ENCODE measurements at regions not wholly inside any gene's neighbourhood (a gene's known extent, or its start where the extent isn't known, plus 50 kb on each side); places are given as distances from the start of the nearest gene placed in this dataset.

DNA sequence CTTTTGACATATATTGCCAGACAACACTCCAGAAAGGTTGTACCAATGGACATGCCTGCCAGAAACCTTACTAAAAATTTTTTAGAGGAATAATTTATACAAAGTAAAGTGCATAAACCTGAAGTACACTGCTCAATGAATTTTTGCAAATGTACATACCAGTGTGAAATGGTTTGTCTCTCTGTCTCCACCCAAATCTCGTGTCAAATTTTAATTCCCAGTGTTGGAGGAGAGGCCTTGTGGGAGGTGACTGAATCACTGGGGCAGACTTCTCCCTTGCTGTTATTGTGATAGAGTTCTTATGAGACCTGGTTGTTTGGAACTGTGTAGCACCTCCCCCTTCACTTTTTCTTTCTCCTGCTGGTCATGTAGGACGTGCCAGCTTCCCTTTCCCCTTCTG, 168.8 kb downstream of the RWDD3 start:
- no peak for ATAC-seq
- no peaks in the 10 kb centered on the region for H4K20me1 ChIP-seq (ENCODE audit: insufficient read depth, low read length)
- intact Hi-C loops (cut with micrococcal nuclease; ENCODE audit: unreplicated experiment), result no loop called here
- ChIA-PET POLR2A (no interaction called here), CTCF (ENCODE audit: low intra/inter-chr PET ratio, low total read pairs) (no interaction called here)
- no peak overlapping the region for H3K4me2 ChIP-seq (ENCODE audit: low read depth, low read length)
- in situ Hi-C loops (cut with HindIII; ENCODE audit: extremely low pct_ligation_motif_present, low pct_unique_long_range_greater_than_20kb), result no loop called here
- DNase-seq (ENCODE audit: low spot score), result no peak
- FAIRE-seq, result no peak
- no TSS peak for BruUV-seq (replicated peaks)
- no peak overlapping the region for H2AFZ ChIP-seq (ENCODE audit: low read length)
- H3K79me2 ChIP-seq (ENCODE audit: insufficient read depth, low read length), result no peaks in the 10 kb centered on the region
- H3K4me3 ChIP-seq (replicated peaks in 1 of 3; ENCODE audit: insufficient read depth in 1 of 3, low read depth in 2 of 3, low read length in 3 of 3), result no peak overlapping the region
- H3K9me3 ChIP-seq (ENCODE audit: low read length), result no peaks in the 10 kb centered on the region
- H3K4me1 ChIP-seq (ENCODE audit: insufficient read depth, low read length), result no peaks in the 10 kb centered on the region
- no peak overlapping the region for H3K27ac ChIP-seq (ENCODE audit: extremely low read length, insufficient read depth, low read length)
- H3K27me3 ChIP-seq (ENCODE audit: control insufficient read depth in 1 of 2, insufficient read depth in 2 of 2, low read length in 2 of 2), result no peaks in the 10 kb centered on the region
- H3K36me3 ChIP-seq (replicated peaks in 1 of 2; ENCODE audit: control insufficient read depth in 1 of 2, insufficient read depth in 2 of 2, low read length in 2 of 2), result no peaks in the 10 kb centered on the region
- no peak overlapping the region for H3K9ac ChIP-seq (ENCODE audit: insufficient read depth, low read depth, low read length)
- WGBS (ENCODE audit: low lambda C conversion rate), result 0% methylated on average over 2 of the region's 2 CpGs
- no peak for TF ChIP-seq BRD4 (CRISPR knock-in tag; IDR thresholded peaks at IDR 0.05)
- TF ChIP-seq, protein P1, sequence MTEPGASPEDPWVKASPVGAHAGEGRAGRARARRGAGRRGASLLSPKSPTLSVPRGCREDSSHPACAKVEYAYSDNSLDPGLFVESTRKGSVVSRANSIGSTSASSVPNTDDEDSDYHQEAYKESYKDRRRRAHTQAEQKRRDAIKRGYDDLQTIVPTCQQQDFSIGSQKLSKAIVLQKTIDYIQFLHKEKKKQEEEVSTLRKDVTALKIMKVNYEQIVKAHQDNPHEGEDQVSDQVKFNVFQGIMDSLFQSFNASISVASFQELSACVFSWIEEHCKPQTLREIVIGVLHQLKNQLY (CRISPR knock-in tag; IDR thresholded peaks at IDR 0.05), result no peak
- no peak for TF ChIP-seq FOXJ3 (CRISPR knock-in tag; IDR thresholded peaks at IDR 0.05; ENCODE audit: borderline replicate concordance)
- TF ChIP-seq ZNF441 (CRISPR knock-in tag; IDR thresholded peaks at IDR 0.05; ENCODE audit: borderline replicate concordance), result no peak
- TF ChIP-seq ATF7 (IDR thresholded peaks at IDR 0.05), result no peak
- no peak for TF ChIP-seq ATF7 (CRISPR knock-in tag; IDR thresholded peaks at IDR 0.05)
- TF ChIP-seq RBM22 (optimal IDR thresholded peaks at IDR 0.05; ENCODE audit: low read length), result no peak
- TF ChIP-seq CHD2 (IDR thresholded peaks at IDR 0.05; ENCODE audit: low read depth, low read length), result no peak
- TF ChIP-seq ZNF296 (CRISPR knock-in tag; conservative IDR thresholded peaks at IDR 0.05), result no peak
- TF ChIP-seq ZNF205 (CRISPR knock-in tag; IDR thresholded peaks at IDR 0.05), result no peak
- no peak for TF ChIP-seq ASH2L (IDR thresholded peaks at IDR 0.05; ENCODE audit: insufficient read length, low read depth, low read length)
- TF ChIP-seq, protein P2, sequence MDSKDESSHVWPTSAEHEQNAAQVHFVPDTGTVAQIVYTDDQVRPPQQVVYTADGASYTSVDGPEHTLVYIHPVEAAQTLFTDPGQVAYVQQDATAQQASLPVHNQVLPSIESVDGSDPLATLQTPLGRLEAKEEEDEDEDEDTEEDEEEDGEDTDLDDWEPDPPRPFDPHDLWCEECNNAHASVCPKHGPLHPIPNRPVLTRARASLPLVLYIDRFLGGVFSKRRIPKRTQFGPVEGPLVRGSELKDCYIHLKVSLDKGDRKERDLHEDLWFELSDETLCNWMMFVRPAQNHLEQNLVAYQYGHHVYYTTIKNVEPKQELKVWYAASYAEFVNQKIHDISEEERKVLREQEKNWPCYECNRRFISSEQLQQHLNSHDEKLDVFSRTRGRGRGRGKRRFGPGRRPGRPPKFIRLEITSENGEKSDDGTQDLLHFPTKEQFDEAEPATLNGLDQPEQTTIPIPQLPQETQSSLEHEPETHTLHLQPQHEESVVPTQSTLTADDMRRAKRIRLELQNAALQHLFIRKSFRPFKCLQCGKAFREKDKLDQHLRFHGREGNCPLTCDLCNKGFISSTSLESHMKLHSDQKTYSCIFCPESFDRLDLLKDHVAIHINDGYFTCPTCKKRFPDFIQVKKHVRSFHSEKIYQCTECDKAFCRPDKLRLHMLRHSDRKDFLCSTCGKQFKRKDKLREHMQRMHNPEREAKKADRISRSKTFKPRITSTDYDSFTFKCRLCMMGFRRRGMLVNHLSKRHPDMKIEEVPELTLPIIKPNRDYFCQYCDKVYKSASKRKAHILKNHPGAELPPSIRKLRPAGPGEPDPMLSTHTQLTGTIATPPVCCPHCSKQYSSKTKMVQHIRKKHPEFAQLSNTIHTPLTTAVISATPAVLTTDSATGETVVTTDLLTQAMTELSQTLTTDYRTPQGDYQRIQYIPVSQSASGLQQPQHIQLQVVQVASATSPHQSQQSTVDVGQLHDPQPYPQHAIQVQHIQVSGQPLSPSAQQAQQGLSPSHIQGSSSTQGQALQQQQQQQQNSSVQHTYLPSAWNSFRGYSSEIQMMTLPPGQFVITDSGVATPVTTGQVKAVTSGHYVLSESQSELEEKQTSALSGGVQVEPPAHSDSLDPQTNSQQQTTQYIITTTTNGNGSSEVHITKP (CRISPR knock-in tag; IDR thresholded peaks at IDR 0.05; ENCODE audit: low read depth), result no peak
- TF ChIP-seq, protein P3, sequence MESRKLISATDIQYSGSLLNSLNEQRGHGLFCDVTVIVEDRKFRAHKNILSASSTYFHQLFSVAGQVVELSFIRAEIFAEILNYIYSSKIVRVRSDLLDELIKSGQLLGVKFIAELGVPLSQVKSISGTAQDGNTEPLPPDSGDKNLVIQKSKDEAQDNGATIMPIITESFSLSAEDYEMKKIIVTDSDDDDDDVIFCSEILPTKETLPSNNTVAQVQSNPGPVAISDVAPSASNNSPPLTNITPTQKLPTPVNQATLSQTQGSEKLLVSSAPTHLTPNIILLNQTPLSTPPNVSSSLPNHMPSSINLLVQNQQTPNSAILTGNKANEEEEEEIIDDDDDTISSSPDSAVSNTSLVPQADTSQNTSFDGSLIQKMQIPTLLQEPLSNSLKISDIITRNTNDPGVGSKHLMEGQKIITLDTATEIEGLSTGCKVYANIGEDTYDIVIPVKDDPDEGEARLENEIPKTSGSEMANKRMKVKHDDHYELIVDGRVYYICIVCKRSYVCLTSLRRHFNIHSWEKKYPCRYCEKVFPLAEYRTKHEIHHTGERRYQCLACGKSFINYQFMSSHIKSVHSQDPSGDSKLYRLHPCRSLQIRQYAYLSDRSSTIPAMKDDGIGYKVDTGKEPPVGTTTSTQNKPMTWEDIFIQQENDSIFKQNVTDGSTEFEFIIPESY (CRISPR knock-in tag; IDR thresholded peaks at IDR 0.05), result no peak
- TF ChIP-seq, protein P4, sequence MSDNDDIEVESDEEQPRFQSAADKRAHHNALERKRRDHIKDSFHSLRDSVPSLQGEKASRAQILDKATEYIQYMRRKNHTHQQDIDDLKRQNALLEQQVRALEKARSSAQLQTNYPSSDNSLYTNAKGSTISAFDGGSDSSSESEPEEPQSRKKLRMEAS (IDR thresholded peaks at IDR 0.05), result no peak
- TF ChIP-seq, protein P5, sequence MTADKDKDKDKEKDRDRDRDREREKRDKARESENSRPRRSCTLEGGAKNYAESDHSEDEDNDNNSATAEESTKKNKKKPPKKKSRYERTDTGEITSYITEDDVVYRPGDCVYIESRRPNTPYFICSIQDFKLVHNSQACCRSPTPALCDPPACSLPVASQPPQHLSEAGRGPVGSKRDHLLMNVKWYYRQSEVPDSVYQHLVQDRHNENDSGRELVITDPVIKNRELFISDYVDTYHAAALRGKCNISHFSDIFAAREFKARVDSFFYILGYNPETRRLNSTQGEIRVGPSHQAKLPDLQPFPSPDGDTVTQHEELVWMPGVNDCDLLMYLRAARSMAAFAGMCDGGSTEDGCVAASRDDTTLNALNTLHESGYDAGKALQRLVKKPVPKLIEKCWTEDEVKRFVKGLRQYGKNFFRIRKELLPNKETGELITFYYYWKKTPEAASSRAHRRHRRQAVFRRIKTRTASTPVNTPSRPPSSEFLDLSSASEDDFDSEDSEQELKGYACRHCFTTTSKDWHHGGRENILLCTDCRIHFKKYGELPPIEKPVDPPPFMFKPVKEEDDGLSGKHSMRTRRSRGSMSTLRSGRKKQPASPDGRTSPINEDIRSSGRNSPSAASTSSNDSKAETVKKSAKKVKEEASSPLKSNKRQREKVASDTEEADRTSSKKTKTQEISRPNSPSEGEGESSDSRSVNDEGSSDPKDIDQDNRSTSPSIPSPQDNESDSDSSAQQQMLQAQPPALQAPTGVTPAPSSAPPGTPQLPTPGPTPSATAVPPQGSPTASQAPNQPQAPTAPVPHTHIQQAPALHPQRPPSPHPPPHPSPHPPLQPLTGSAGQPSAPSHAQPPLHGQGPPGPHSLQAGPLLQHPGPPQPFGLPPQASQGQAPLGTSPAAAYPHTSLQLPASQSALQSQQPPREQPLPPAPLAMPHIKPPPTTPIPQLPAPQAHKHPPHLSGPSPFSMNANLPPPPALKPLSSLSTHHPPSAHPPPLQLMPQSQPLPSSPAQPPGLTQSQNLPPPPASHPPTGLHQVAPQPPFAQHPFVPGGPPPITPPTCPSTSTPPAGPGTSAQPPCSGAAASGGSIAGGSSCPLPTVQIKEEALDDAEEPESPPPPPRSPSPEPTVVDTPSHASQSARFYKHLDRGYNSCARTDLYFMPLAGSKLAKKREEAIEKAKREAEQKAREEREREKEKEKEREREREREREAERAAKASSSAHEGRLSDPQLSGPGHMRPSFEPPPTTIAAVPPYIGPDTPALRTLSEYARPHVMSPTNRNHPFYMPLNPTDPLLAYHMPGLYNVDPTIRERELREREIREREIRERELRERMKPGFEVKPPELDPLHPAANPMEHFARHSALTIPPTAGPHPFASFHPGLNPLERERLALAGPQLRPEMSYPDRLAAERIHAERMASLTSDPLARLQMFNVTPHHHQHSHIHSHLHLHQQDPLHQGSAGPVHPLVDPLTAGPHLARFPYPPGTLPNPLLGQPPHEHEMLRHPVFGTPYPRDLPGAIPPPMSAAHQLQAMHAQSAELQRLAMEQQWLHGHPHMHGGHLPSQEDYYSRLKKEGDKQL (CRISPR knock-in tag; IDR thresholded peaks at IDR 0.05; ENCODE audit: low read depth), result no peak
